ENCODE measurements at regions not wholly inside any gene's neighbourhood (a gene's known extent, or its start where the extent isn't known, plus 50 kb on each side); places are given as distances from the start of the nearest gene placed in this dataset.

- TF ChIP-seq EZH2phosphoT487 (IDR thresholded peaks at IDR 0.05; ENCODE audit: borderline replicate concordance) (no peak), CTCF (conservative IDR thresholded peaks at IDR 0.05; ENCODE audit: low read length) (no peak)
Measured at GRCh38 chr7:67380326-67380725, 383.7 kb downstream of the TYW1 start.
